ENCODE measurements at regions not wholly inside any gene's neighbourhood (a gene's known extent, or its start where the extent isn't known, plus 50 kb on each side); places are given as distances from the start of the nearest gene placed in this dataset.

DNA sequence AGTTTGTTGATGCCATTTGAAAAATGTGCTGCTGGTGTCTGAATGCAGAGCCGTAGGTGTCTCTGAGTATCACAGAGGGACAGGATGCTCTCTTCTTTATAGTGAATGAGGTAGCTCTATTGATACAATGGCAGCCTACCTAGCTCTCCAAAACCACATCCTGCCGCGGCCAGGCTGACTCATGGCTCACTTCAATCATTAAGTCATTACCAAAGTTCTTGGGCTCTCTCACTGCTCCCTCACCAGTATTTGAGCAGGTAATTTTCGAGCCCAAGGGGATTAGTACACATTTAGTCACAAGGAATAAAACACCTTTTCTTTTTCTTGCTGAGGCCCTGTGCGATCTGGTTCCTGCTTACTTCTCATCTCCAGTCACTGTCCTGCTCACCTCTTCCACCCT is 509.0 kb upstream of the LARGE1 start:
- CTCF ChIA-PET (ENCODE audit: low intra/inter-chr PET ratio, low total read pairs): no interaction called here
- Histone ChIP-seq H3K27me3 (ENCODE audit: control insufficient read depth in 1 of 2, insufficient read depth in 2 of 2, low read length in 2 of 2) (no peaks in the 10 kb centered on the region), H3K27ac (ENCODE audit: extremely low read length, insufficient read depth, low read length) (no peak overlapping the region), H3K4me2 (ENCODE audit: low read depth, low read length) (no peak overlapping the region), H3K4me3 (replicated peaks in 1 of 3; ENCODE audit: insufficient read depth in 1 of 3, low read depth in 2 of 3, low read length in 3 of 3) (no peak overlapping the region), H4K20me1 (ENCODE audit: insufficient read depth, low read length) (no peaks in the 10 kb centered on the region), H3K36me3 (replicated peaks in 1 of 2; ENCODE audit: control insufficient read depth in 1 of 2, insufficient read depth in 2 of 2, low read length in 2 of 2) (no peaks in the 10 kb centered on the region), H3K4me1 (ENCODE audit: insufficient read depth, low read length) (no peaks in the 10 kb centered on the region), H3K9ac (ENCODE audit: insufficient read depth, low read depth, low read length) (no peak overlapping the region), H3K79me2 (ENCODE audit: insufficient read depth, low read length) (no peaks in the 10 kb centered on the region), H2AFZ (ENCODE audit: low read length) (no peak overlapping the region), H3K9me3 (ENCODE audit: low read length) (no peaks in the 10 kb centered on the region)
- in situ Hi-C loops (cut with HindIII; ENCODE audit: extremely low pct_ligation_motif_present, low pct_unique_long_range_greater_than_20kb): no loop called here
- DNase-seq (ENCODE audit: low spot score) (no peak), FAIRE-seq (no peak), ATAC-seq (no peak)
- no TSS peak for BruUV-seq (replicated peaks)
- TF ChIP-seq ZSCAN31 (CRISPR knock-in tag; IDR thresholded peaks at IDR 0.05; ENCODE audit: low read depth) (no peak), ZNF703 (CRISPR knock-in tag; IDR thresholded peaks at IDR 0.05; ENCODE audit: borderline replicate concordance) (no peak), ETV6 (CRISPR knock-in tag; conservative IDR thresholded peaks at IDR 0.05) (no peak), TSC22D2 (CRISPR knock-in tag; IDR thresholded peaks at IDR 0.05; ENCODE audit: borderline replicate concordance) (no peak), NFKB2 (CRISPR knock-in tag; IDR thresholded peaks at IDR 0.05; ENCODE audit: borderline replicate concordance) (no peak), SP140L (CRISPR knock-in tag; IDR thresholded peaks at IDR 0.05; ENCODE audit: borderline replicate concordance) (no peak), HIC2 (CRISPR knock-in tag; IDR thresholded peaks at IDR 0.05; ENCODE audit: low read depth) (no peak)
- TF ChIP-seq, protein P1, sequence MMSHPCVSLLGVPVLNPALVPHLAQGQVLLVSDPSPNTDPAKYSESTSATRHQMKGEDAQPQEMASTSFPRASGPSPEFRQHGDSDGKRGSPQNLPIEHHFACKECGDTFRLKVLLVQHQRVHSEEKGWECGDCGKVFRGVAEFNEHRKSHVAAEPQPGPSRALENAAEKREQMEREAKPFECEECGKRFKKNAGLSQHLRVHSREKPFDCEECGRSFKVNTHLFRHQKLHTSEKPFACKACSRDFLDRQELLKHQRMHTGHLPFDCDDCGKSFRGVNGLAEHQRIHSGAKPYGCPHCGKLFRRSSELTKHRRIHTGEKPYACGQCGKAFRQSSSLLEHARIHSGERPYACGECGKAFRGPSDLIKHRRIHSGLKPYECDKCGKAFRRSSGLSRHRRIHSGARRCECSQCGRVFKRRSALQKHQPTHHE (CRISPR knock-in tag; IDR thresholded peaks at IDR 0.05; ENCODE audit: borderline replicate concordance): no peak
- TF ChIP-seq, protein P2, sequence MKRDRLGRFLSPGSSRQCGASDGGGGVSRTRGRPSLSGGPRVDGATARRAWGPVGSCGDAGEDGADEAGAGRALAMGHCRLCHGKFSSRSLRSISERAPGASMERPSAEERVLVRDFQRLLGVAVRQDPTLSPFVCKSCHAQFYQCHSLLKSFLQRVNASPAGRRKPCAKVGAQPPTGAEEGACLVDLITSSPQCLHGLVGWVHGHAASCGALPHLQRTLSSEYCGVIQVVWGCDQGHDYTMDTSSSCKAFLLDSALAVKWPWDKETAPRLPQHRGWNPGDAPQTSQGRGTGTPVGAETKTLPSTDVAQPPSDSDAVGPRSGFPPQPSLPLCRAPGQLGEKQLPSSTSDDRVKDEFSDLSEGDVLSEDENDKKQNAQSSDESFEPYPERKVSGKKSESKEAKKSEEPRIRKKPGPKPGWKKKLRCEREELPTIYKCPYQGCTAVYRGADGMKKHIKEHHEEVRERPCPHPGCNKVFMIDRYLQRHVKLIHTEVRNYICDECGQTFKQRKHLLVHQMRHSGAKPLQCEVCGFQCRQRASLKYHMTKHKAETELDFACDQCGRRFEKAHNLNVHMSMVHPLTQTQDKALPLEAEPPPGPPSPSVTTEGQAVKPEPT (CRISPR knock-in tag; IDR thresholded peaks at IDR 0.05; ENCODE audit: low read depth): no peak
- WGBS (ENCODE audit: low lambda C conversion rate): 0% methylated on average over 5 of the region's 5 CpGs
- intact Hi-C loops (cut with micrococcal nuclease; ENCODE audit: unreplicated experiment): no loop called here
- POLR2A ChIA-PET: no interaction called here

Measured in HepG2 (cell line).